HFF-Myc (cell line): ENCODE measurements at regions not wholly inside any gene's neighbourhood (a gene's known extent, or its start where the extent isn't known, plus 50 kb on each side); places are given as distances from the start of the nearest gene placed in this dataset.

Experiments
- DNase-seq: peaks from one replicate; pipeline ENCODE4 v3.0.0-alpha.2; 2011; ENCODE audit warnings: low read depth; ENCODE audit errors: extremely low read depth
- H3K4me3 ChIP-seq: replicated peaks from 2 replicates; pipeline ENCODE4 v1.5.1; 2011; ENCODE audit warnings: low read depth, mild to moderate bottlenecking, control low read depth, low read length
- TF ChIP-seq, protein P1 (sequence below): IDR thresholded peaks from 2 replicates; pipeline ENCODE4 v1.5.1; 2012; ENCODE audit warnings: mild to moderate bottlenecking, low read depth, low read length, control low read depth; ENCODE audit errors: missing control alignments

DNA sequence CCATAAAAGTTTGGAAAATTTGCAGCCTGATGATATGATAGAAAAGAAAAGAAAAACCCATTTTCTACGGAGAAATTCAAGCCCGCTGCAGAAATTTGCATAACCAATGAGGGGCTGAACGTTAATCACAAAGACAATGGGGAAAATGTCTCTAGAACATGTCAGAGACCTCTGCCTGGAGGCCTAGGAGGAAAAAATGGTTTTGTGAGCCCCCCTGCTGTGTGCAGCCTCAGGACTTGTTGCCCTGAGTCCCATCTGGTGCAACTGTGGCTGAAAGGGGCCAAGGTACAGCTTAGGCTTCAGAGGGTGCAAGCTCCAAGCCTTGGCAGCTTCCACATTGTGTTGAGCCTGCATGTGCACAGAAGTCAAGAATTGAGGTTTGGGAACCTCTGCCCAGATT, 1267.4 kb upstream of the GOT2 start:
- H3K4me3 ChIP-seq = no peak overlapping the region
- DNase-seq = no peak
- TF ChIP-seq, protein P1, sequence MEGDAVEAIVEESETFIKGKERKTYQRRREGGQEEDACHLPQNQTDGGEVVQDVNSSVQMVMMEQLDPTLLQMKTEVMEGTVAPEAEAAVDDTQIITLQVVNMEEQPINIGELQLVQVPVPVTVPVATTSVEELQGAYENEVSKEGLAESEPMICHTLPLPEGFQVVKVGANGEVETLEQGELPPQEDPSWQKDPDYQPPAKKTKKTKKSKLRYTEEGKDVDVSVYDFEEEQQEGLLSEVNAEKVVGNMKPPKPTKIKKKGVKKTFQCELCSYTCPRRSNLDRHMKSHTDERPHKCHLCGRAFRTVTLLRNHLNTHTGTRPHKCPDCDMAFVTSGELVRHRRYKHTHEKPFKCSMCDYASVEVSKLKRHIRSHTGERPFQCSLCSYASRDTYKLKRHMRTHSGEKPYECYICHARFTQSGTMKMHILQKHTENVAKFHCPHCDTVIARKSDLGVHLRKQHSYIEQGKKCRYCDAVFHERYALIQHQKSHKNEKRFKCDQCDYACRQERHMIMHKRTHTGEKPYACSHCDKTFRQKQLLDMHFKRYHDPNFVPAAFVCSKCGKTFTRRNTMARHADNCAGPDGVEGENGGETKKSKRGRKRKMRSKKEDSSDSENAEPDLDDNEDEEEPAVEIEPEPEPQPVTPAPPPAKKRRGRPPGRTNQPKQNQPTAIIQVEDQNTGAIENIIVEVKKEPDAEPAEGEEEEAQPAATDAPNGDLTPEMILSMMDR = no peak

GRCh38 chr16:59997706-59998105, 1263.6 kb upstream of the GOT2 start:
- TF ChIP-seq, protein P1 = no peak

DNA sequence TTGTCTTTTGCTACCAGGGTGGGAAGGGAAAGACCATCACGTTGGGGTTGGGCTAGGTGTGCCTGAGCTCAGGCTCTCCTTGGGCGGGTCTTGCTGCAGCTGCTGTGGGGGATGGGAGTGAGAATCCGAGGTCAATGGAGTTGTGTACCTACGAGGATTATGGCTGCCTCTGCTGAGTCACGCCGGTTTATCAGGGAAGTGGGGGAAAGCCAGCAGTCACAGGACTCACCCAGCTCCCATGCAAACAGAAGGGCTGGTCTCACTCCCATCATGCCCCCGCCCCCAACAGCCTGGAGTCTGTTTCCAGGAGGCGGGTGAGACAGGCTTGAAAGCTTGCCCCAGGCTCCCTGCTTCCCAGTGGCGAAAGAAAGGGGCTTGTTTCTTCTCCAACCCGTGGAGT, 1259.0 kb upstream of the GOT2 start:
- TF ChIP-seq, protein P1 = no peak
- DNase-seq = no peak
- H3K4me3 ChIP-seq = no peak overlapping the region

More at GRCh38 chr16:59997706-59998105, 1263.6 kb upstream of the GOT2 start:
- H3K4me3 ChIP-seq = no peak overlapping the region
- DNase-seq = no peak

GRCh38 chr16:59991171-59991570, 1257.1 kb upstream of the GOT2 start:
- TF ChIP-seq, protein P1 = no peak
- no peak for DNase-seq
- H3K4me3 ChIP-seq = no peak overlapping the region

DNA sequence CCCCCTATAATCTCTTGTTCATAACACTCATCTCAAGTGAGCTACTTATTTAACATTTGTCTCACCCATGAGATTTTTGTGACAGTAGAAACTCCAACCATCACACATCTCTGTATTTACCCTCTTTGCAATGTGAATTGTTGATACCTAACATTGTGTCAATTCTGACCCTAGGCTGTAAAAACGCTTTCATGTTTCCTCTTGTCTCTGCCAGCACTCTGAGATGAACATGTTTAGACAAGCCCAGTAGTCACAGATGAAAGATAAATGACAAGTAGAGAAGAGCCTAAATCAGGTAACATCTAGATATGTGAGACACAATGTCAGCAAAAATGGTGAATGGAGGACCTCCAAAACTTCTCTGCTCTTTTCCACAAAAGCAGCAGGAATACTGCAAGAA, 1254.5 kb upstream of the GOT2 start:
- DNase-seq = no peak
- H3K4me3 ChIP-seq = no peak overlapping the region

DNA sequence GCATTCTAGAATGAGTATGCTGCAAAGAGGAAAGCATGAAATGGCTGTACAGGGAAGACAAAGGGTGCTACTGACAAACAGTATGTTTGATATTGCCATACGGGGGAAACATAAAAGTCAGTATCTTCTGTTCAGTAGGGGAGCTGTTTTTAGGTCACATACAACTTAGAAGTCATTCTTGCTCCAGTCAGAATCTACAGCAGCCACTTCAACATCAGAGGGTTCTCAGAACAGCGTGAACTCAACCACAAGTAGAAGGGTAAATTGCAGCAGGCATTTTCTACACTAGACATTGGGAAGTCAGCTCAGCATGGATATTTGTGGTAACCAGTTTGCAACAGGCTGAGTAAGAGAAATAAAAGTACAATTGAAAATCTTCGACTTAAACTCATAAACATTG, 1241.8 kb upstream of the GOT2 start:
- DNase-seq = no peak
- no peak overlapping the region for H3K4me3 ChIP-seq
- TF ChIP-seq, protein P1 = no peak

More for the DNA sequence above, 1254.5 kb upstream of the GOT2 start:
- TF ChIP-seq, protein P1 = no peak

- no peak overlapping the region for H3K4me3 ChIP-seq
- TF ChIP-seq, protein P1 = no peak
- no peak for DNase-seq
These were observed 1239.8 kb upstream of the GOT2 start for GRCh38 chr16:59973966-59974365.
